Lower lobe of right lung (tissue), 2 donors: ENCODE measurements at regions not wholly inside any gene's neighbourhood (a gene's known extent, or its start where the extent isn't known, plus 50 kb on each side); places are given as distances from the start of the nearest gene placed in this dataset.

Experiments used
- ATAC-seq, 2 donors: fragments of 200-7000 bp; cut with Tn5 transposase; one replicate each; pipeline ENCODE4 v1.9.1; 2020 to 2022; ENCODE audit warnings: mild to moderate bottlenecking in 2 of 2, moderate library complexity in 2 of 2
- DNase-seq: peaks from one replicate; pipeline ENCODE4 v3.0.0-alpha.2; 2020
- H3K27ac ChIP-seq: fragments of 200-600 bp; one replicate; pipeline ENCODE4 v1.8.0; 2022
- H3K27me3 ChIP-seq: fragments of 200-600 bp; one replicate; pipeline ENCODE4 v1.8.0; 2022; ENCODE audit warnings: low read depth
- H3K36me3 ChIP-seq: fragments of 200-600 bp; one replicate; pipeline ENCODE4 v1.8.0; 2022; ENCODE audit warnings: mild to moderate bottlenecking
- H3K4me1 ChIP-seq: fragments of 200-600 bp; one replicate; pipeline ENCODE4 v1.8.0; 2022
- H3K4me3 ChIP-seq: fragments of 200-600 bp; one replicate; pipeline ENCODE4 v1.8.0; 2022; ENCODE audit warnings: mild to moderate bottlenecking
- H3K9me3 ChIP-seq: fragments of 200-600 bp; one replicate; pipeline ENCODE4 v1.8.0; 2022
- intact Hi-C: fragments of 100-400 bp; cut with DNase I; formaldehyde crosslinking; loops from one replicate; pipeline ENCODE4 v1.11.0; 2022
- TF ChIP-seq, protein P1 (sequence below): fragments of 200-600 bp; IDR thresholded peaks from one replicate; pipeline ENCODE4 v1.8.0; 2022; ENCODE audit warnings: antibody characterized with exemption, mild to moderate bottlenecking
- donor health status: DM: no; HTN: yes; CAD: no; lungs with severe emphysema.

DNA sequence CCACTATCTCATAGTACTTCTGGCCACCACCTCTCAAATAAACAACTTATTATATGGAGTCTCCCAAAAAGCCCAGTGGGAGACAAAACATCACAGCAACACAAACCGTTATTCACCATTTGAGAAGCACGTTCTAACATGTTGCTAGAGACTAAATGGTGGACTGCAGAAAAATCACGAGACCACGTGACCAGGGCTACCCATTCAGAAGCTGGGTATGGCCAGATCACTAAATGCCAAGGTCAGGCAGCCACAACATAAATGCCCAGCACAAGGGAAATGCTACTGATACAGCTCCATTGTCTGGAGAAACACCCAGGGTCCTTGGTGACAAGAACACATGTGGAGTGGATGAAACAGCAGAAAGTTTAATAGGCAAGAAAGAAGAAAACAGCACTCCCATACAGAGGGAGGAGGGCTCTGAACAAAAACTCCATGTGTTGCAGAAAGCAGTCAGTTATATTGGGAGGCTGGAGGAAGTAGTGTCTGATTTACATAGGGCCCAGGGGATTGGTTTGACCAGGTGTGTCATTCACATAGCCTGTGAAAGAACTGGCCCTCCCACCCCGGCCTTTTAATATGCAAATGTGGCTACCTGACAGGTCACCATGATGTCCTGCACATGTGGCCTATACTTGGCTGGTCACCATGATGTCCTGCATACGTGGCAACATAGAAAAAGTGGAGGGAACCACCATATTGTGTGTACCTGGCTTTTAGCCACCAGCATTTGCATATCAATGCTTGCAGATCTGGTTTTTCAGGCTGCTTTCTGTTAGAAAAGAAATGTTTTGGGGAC, 97.2 kb downstream of the TRIM36 start:
- H3K27ac ChIP-seq = no peak overlapping the region
- intact Hi-C loops = no loop called here
- no peaks in the 10 kb centered on the region for H3K27me3 ChIP-seq
- ATAC-seq = no peak
- no peak overlapping the region for H3K4me3 ChIP-seq
- H3K4me1 ChIP-seq = no peaks in the 10 kb centered on the region
- H3K36me3 ChIP-seq = no peaks in the 10 kb centered on the region
- DNase-seq = no peak
- TF ChIP-seq, protein P1, sequence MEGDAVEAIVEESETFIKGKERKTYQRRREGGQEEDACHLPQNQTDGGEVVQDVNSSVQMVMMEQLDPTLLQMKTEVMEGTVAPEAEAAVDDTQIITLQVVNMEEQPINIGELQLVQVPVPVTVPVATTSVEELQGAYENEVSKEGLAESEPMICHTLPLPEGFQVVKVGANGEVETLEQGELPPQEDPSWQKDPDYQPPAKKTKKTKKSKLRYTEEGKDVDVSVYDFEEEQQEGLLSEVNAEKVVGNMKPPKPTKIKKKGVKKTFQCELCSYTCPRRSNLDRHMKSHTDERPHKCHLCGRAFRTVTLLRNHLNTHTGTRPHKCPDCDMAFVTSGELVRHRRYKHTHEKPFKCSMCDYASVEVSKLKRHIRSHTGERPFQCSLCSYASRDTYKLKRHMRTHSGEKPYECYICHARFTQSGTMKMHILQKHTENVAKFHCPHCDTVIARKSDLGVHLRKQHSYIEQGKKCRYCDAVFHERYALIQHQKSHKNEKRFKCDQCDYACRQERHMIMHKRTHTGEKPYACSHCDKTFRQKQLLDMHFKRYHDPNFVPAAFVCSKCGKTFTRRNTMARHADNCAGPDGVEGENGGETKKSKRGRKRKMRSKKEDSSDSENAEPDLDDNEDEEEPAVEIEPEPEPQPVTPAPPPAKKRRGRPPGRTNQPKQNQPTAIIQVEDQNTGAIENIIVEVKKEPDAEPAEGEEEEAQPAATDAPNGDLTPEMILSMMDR = no peak
- peaks cover 3% of the 10 kb centered on the region for H3K9me3 ChIP-seq

DNA sequence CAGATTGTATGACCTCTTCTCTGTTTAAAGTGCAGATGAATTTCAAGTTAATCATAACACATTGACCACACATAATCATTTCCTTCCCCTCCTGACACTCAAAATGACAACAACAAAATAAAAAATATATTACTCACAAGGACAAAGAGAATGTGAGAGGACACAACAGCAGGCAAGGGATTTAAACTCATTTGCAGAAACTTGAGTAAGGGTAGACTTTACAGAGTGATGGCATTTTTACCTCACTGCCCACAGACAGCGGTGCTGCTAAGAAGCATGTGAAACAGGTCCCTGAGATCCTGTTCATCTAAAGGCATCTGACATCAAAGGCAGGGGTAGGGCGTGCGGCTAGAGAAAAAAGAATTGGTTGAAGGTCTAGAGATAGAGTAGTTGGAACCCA, 99.0 kb downstream of the TRIM36 start:
- Histone ChIP-seq H3K27me3 (no peaks in the 10 kb centered on the region), H3K27ac (no peak overlapping the region), H3K36me3 (no peaks in the 10 kb centered on the region), H3K4me3 (no peak overlapping the region), H3K9me3 (peaks cover 3% of the 10 kb centered on the region), H3K4me1 (no peaks in the 10 kb centered on the region)
- TF ChIP-seq, protein P1 = no peak
- no peak for DNase-seq
- no peak for ATAC-seq
- intact Hi-C loops = no loop called here

DNA sequence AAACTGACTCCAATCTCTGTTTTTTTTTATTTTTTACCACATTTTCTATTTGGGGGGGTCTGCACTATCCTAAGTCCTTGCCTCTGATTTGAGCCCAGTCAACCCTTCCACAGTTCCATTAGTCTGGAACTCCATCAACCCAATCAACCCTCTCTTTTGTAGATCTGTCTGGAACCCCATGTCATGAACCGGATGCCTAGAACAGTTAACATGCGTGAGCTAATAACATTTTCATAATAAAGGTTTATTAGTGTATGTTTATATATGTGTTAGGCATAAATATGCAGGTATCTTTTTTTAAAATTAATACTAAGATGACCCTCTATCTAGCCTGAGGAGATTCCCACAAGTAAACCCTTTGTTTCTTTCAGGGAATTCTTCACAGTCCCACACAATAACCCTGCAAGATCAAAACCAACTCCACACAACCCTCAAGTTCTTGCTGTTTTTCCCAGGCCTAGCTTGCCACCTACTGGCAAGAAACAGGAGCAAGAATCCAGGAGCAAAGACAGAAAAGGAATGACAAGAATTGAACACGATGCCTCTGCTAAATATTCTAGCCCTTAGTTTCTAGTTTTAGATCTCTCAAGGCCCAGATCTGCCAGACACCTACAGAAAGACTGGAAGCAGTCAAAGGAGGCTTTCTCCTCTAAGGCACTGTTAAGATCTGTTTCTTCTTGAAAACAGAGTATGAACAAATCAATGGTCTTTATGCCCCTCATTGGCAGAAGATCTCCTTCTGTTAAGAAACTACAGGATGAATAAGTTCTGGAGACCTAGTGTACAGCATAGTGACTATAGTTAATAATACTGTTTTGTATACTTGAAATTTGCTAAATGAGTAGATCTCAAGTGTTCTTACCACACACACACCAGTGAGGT, 100.4 kb downstream of the TRIM36 start:
- TF ChIP-seq, protein P1 = peak; percentile 48
- H3K4me3 ChIP-seq = no peak overlapping the region
- intact Hi-C loops = no loop called here
- H3K27me3 ChIP-seq = no peaks in the 10 kb centered on the region
- DNase-seq (no peak), ATAC-seq (peak in 1 of 2 donors; percentile 37)
- no peaks in the 10 kb centered on the region for H3K36me3 ChIP-seq
- no peak overlapping the region for H3K27ac ChIP-seq
- H3K9me3 ChIP-seq = peaks cover 3% of the 10 kb centered on the region
- no peaks in the 10 kb centered on the region for H3K4me1 ChIP-seq

DNA sequence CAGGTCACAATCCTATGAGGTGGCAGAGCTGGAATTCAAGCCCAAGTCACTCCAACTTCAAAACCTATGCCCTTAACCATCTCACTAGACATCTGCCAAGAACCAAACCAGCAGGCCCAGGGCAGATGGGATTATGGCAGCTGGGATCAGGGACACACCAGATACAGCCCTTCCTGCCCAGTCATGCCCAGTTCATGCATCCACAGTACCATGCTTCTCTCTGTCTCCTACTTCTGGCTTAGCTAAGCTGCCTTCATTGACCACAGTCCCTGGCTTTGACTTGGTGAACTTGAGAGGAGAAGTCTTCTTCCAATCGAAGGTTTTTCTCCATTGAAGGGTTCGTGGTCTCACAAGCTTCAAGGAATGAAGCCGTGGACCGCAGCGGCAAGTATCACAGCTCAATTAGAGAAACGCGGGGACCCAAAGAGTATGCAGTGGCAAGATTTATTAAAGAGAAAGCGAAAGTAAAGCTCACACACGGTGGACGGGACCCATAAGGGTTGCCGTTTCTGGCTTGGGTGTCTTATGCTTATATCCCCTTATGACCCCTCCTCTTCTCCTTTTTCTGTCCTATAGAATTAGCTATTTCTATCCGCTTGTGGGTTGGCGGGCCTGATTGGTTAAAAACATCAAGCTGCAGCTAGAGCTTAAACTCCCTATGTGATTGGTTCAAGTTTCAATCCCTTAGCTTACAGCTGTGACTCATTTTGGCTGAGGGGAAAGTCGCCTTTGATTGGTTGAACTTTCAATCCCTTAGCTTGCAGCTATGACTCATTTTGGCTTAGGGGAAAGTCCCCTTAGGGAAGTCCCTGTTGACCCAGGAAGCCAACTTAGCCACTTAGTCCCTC, 101.2 kb downstream of the TRIM36 start:
- Histone ChIP-seq H3K27ac (no peak overlapping the region), H3K9me3 (peaks cover 3% of the 10 kb centered on the region), H3K27me3 (no peaks in the 10 kb centered on the region), H3K4me3 (peak overlapping the region; percentile 8), H3K36me3 (no peaks in the 10 kb centered on the region), H3K4me1 (no peaks in the 10 kb centered on the region)
- TF ChIP-seq, protein P1 = no peak
- intact Hi-C loops = no loop called here
- DNase-seq = no peak
- no peak for ATAC-seq

DNA sequence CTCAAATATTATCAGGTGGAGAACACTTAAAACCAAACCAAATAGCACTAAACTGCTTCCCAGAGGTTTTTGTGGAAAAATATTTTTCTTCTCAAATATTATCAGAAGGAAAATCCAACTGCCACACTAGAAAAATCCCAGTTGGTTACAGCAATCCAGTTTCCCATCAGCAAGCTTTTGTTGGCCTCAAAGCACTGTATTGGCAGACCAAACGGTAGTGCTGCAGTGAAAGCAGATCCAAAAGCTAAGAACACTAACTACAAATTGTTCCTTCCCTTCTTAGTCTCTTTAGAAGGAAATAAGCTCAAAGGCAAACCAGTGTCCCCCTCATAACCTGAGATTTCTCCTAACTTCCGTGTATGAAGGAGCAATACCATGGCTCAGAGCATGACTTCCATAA, 105.3 kb downstream of the TRIM36 start:
- H3K27ac ChIP-seq = no peak overlapping the region
- ATAC-seq (no peak), DNase-seq (no peak)
- H3K9me3 ChIP-seq = peaks cover 3% of the 10 kb centered on the region
- intact Hi-C loops = no loop called here
- TF ChIP-seq, protein P1 = no peak
- H3K4me1 ChIP-seq = no peaks in the 10 kb centered on the region
- H3K36me3 ChIP-seq = no peaks in the 10 kb centered on the region
- H3K27me3 ChIP-seq = no peaks in the 10 kb centered on the region
- no peak overlapping the region for H3K4me3 ChIP-seq
